Upper lobe of left lung (tissue), 4 donors: ENCODE measurements at regions not wholly inside any gene's neighbourhood (a gene's known extent, or its start where the extent isn't known, plus 50 kb on each side); places are given as distances from the start of the nearest gene placed in this dataset.

Source experiments
- EP300 ChIP-seq, 4 donors: sonication (generic); formaldehyde crosslinking; IDR thresholded peaks; one replicate each; pipeline ENCODE4 v1.5.1; 2017; ENCODE audit warnings: antibody characterized with exemption in 4 of 4, control low read depth in 2 of 4
- POLR2AphosphoS5 ChIP-seq, 2 donors: sonication (generic); formaldehyde crosslinking; IDR thresholded peaks; one replicate each; pipeline ENCODE4 v1.5.1; 2017; ENCODE audit warnings: antibody characterized with exemption in 2 of 2
- TF ChIP-seq, protein P1 (sequence below), 6 experiments: fragments of 450-650 bp in 4 of 6; fragments of 200-600 bp in 2 of 6; sonication (generic) in 2 of 6; IDR thresholded peaks; one replicate each; pipeline ENCODE4 v1.5.1; 2016 to 2019; ENCODE audit warnings: antibody characterized with exemption in 6 of 6

DNA sequence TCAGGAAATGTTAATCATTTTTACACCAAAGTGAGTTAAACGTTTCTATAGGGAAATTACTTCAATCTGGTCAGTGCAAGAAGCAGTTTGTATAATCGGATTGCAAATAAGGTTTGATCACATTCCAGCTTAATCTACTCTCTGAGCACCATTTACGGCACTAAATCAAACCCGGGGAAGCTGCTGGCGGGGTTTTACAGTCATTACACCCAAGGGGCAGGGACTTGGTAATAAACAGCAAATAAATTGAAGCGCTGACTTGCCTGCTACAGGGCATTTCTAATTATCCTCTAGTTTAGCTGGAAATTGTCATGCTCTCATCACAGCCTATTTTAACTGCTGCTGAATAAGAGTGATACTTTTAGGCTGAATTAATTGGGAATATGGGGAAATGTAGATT is 152.1 kb upstream of the SOX21 start:
- TF ChIP-seq, protein P1, sequence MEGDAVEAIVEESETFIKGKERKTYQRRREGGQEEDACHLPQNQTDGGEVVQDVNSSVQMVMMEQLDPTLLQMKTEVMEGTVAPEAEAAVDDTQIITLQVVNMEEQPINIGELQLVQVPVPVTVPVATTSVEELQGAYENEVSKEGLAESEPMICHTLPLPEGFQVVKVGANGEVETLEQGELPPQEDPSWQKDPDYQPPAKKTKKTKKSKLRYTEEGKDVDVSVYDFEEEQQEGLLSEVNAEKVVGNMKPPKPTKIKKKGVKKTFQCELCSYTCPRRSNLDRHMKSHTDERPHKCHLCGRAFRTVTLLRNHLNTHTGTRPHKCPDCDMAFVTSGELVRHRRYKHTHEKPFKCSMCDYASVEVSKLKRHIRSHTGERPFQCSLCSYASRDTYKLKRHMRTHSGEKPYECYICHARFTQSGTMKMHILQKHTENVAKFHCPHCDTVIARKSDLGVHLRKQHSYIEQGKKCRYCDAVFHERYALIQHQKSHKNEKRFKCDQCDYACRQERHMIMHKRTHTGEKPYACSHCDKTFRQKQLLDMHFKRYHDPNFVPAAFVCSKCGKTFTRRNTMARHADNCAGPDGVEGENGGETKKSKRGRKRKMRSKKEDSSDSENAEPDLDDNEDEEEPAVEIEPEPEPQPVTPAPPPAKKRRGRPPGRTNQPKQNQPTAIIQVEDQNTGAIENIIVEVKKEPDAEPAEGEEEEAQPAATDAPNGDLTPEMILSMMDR (IDR thresholded peaks at IDR 0.05) = no peak
- TF ChIP-seq POLR2AphosphoS5 (IDR thresholded peaks at IDR 0.05) (no peak), EP300 (IDR thresholded peaks at IDR 0.05) (no peak)
